C4-2B (cell line): ENCODE measurements at regions not wholly inside any gene's neighbourhood (a gene's known extent, or its start where the extent isn't known, plus 50 kb on each side); places are given as distances from the start of the nearest gene placed in this dataset.

Source experiments
- ZFX ChIP-seq: fragments of 450-650 bp; IDR thresholded peaks from 2 replicates; pipeline ENCODE4 v1.6.1; 2017
- TF ChIP-seq, protein P1 (sequence below): fragments of 450-650 bp; conservative IDR thresholded peaks from 2 replicates; pipeline ENCODE4 v1.5.1; 2017; ENCODE audit warnings: mild to moderate bottlenecking

DNA sequence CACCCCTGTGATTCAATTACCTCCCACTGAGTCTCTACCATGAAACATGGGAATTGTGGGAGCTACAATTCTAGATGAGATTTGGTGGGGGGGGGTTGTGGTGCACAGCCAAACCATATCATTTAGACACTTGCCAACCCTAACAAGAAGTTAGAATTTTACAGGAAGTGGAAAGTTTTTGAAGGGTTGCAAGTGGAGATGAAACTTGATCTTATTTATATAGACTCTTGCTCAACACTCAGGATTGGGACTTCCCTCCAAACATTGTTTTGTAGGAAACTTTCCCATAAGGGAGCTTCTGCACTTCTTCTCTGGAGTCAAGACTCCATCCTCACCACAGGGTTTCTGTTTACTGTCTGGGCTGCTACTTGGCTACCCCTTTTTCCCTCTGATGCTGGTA lies 266.7 kb upstream of the CDH11 start:
- TF ChIP-seq, protein P1, sequence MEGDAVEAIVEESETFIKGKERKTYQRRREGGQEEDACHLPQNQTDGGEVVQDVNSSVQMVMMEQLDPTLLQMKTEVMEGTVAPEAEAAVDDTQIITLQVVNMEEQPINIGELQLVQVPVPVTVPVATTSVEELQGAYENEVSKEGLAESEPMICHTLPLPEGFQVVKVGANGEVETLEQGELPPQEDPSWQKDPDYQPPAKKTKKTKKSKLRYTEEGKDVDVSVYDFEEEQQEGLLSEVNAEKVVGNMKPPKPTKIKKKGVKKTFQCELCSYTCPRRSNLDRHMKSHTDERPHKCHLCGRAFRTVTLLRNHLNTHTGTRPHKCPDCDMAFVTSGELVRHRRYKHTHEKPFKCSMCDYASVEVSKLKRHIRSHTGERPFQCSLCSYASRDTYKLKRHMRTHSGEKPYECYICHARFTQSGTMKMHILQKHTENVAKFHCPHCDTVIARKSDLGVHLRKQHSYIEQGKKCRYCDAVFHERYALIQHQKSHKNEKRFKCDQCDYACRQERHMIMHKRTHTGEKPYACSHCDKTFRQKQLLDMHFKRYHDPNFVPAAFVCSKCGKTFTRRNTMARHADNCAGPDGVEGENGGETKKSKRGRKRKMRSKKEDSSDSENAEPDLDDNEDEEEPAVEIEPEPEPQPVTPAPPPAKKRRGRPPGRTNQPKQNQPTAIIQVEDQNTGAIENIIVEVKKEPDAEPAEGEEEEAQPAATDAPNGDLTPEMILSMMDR: no peak
- no peak for TF ChIP-seq ZFX
